ENCODE measurements at regions not wholly inside any gene's neighbourhood (a gene's known extent, or its start where the extent isn't known, plus 50 kb on each side); places are given as distances from the start of the nearest gene placed in this dataset.

DNA sequence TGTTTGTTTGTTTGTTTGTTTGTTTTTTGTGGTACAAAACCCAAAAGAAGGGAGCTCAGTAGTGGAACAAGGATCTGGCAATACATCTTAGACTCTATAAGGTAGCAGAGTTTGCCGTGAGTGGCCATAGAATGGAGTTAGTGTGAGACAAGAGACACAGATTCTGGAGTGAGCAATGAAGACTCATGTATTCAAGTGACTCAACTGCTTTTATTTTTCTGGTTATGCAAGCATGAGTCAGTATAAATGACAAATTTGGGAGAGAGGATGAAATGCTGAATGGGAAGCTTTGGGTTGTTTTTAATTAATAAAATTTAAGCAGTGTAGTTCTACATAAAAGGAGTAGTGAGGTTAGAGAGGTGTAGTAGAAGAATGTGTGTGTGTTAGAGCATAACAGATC is 143.6 kb upstream of the ANO5 start:
- no peak for TF ChIP-seq SIN3A (IDR thresholded peaks at IDR 0.05; ENCODE audit: borderline replicate concordance, insufficient read depth, low read length)
- TF ChIP-seq TAF1 (IDR thresholded peaks at IDR 0.05; ENCODE audit: borderline replicate concordance, insufficient read depth, low read length): no peak
- no peak for TF ChIP-seq POLR2AphosphoS5 (IDR thresholded peaks at IDR 0.05; ENCODE audit: low read depth, low read length)
- TF ChIP-seq FOXP2 (optimal IDR thresholded peaks at IDR 0.05; ENCODE audit: borderline replicate concordance, extremely low read depth, extremely low read length, insufficient read depth): no peak
- TF ChIP-seq, protein P1, sequence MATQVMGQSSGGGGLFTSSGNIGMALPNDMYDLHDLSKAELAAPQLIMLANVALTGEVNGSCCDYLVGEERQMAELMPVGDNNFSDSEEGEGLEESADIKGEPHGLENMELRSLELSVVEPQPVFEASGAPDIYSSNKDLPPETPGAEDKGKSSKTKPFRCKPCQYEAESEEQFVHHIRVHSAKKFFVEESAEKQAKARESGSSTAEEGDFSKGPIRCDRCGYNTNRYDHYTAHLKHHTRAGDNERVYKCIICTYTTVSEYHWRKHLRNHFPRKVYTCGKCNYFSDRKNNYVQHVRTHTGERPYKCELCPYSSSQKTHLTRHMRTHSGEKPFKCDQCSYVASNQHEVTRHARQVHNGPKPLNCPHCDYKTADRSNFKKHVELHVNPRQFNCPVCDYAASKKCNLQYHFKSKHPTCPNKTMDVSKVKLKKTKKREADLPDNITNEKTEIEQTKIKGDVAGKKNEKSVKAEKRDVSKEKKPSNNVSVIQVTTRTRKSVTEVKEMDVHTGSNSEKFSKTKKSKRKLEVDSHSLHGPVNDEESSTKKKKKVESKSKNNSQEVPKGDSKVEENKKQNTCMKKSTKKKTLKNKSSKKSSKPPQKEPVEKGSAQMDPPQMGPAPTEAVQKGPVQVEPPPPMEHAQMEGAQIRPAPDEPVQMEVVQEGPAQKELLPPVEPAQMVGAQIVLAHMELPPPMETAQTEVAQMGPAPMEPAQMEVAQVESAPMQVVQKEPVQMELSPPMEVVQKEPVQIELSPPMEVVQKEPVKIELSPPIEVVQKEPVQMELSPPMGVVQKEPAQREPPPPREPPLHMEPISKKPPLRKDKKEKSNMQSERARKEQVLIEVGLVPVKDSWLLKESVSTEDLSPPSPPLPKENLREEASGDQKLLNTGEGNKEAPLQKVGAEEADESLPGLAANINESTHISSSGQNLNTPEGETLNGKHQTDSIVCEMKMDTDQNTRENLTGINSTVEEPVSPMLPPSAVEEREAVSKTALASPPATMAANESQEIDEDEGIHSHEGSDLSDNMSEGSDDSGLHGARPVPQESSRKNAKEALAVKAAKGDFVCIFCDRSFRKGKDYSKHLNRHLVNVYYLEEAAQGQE (IDR thresholded peaks at IDR 0.05; ENCODE audit: insufficient read depth in 1 of 2, low read depth in 2 of 2, low read length in 2 of 2): no peak

DNA sequence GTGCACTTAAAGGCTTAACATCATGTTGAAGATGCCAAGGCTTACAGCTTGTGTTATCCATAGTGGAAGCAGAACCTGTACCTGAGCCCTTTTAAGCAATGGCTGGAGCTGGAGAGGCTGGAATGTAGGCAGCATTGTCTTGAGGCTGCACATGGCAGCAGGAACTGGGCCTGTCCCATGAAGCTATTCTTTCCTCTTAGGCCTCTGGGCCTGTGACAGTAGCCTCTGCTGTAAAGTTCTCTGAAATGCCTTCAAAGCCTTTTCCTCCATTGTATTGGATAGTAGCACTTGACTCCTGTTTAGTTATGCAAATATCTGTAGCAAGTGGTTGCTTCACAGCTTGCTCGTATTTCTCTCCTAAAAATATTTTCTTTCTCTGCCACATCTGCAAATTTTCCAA is 127.4 kb upstream of the ANO5 start:
- TF ChIP-seq SIN3A (IDR thresholded peaks at IDR 0.05; ENCODE audit: borderline replicate concordance, insufficient read depth, low read length): no peak
- TF ChIP-seq FOXP2 (optimal IDR thresholded peaks at IDR 0.05; ENCODE audit: borderline replicate concordance, extremely low read depth, extremely low read length, insufficient read depth): no peak
- TF ChIP-seq, protein P1 (IDR thresholded peaks at IDR 0.05; ENCODE audit: insufficient read depth in 1 of 2, low read depth in 2 of 2, low read length in 2 of 2): no peak
- no peak for TF ChIP-seq POLR2AphosphoS5 (IDR thresholded peaks at IDR 0.05; ENCODE audit: low read depth, low read length)
- no peak for TF ChIP-seq TAF1 (IDR thresholded peaks at IDR 0.05; ENCODE audit: borderline replicate concordance, insufficient read depth, low read length)

DNA sequence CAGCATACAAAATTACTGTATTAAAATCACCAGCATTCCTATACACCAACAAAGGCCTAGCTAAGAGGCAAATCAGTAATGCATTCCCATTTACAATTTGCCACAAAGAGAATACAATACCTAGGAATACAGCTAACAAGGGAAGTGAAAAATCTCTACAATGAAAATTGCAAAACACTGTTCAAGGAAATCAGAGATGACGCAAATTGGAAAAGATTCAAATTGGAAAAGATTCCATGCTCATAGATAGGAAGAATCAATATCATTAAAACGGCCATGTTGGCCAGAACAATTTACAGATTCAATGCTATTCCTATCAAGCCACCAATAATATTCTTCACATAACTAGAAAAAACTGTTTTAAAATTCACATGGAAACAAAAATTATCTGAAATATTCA is 123.0 kb upstream of the ANO5 start:
- TF ChIP-seq SIN3A (IDR thresholded peaks at IDR 0.05; ENCODE audit: borderline replicate concordance, insufficient read depth, low read length): no peak
- TF ChIP-seq FOXP2 (optimal IDR thresholded peaks at IDR 0.05; ENCODE audit: borderline replicate concordance, extremely low read depth, extremely low read length, insufficient read depth): no peak
- TF ChIP-seq, protein P1 (IDR thresholded peaks at IDR 0.05; ENCODE audit: insufficient read depth in 1 of 2, low read depth in 2 of 2, low read length in 2 of 2): no peak
- no peak for TF ChIP-seq TAF1 (IDR thresholded peaks at IDR 0.05; ENCODE audit: borderline replicate concordance, insufficient read depth, low read length)
- TF ChIP-seq POLR2AphosphoS5 (IDR thresholded peaks at IDR 0.05; ENCODE audit: low read depth, low read length): no peak

DNA sequence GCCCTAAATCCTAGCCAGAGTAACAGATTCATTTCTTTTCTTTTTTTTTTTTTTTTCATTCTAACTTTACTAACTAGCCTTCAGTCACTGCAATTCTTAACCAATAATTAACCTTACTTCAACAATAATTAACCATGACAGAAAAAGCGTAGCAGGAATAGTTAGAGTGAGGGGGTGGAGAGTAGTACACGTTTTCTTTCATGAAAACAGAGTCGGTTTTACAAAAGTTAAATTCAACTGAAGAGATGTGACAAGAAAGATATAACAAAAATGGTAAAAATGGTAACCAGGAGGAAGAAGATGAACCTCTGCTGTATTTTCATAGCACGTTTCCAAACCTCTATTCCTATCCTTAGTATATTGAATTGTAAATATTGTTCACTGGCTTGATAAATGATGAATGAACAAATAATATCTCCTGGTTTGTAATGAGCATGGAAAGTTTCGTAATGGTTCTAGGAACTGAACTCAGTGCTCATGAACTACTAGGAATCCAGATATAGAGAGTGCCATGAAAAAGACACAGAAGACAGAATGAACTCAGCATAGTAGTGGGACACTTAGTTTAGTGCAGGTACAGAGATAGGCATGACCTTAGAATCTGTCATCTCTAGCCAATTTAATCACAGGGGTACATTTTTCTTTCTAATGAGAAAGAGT is 116.5 kb upstream of the ANO5 start:
- TF ChIP-seq TAF1 (IDR thresholded peaks at IDR 0.05; ENCODE audit: borderline replicate concordance, insufficient read depth, low read length) (no peak), POLR2AphosphoS5 (IDR thresholded peaks at IDR 0.05; ENCODE audit: low read depth, low read length) (no peak), SIN3A (IDR thresholded peaks at IDR 0.05; ENCODE audit: borderline replicate concordance, insufficient read depth, low read length) (no peak), FOXP2 (optimal IDR thresholded peaks at IDR 0.05; ENCODE audit: borderline replicate concordance, extremely low read depth, extremely low read length, insufficient read depth) (no peak)
- TF ChIP-seq, protein P1 (IDR thresholded peaks at IDR 0.05; ENCODE audit: insufficient read depth in 1 of 2, low read depth in 2 of 2, low read length in 2 of 2): no peak
